Heart left ventricle (tissue), 16 donors: ENCODE measurements at regions not wholly inside any gene's neighbourhood (a gene's known extent, or its start where the extent isn't known, plus 50 kb on each side); places are given as distances from the start of the nearest gene placed in this dataset.

Source experiments
- ATAC-seq, 4 donors: fragments of 200-7000 bp; cut with Tn5 transposase; one replicate each; pipeline ENCODE4 v1.9.1; 2020 to 2022; ENCODE audit warnings: moderate library complexity in 4 of 4, mild to moderate bottlenecking in 3 of 4, moderate number of reproducible peaks in 1 of 4
- DNase-seq, 5 donors: peaks; one replicate each; pipeline ENCODE4 v3.0.0-alpha.2; 2020
- H3K27ac ChIP-seq, 12 donors: fragments of 200-600 bp; sonication (generic) in 4 of 12; one replicate each; pipeline versions ENCODE4 v1.5.0 to v1.8.0; 2016 to 2022; ENCODE audit warnings: mild to moderate bottlenecking in 2 of 12
- H3K27me3 ChIP-seq, 9 donors: fragments of 200-600 bp; sonication (generic) in 2 of 9; one replicate each; pipeline versions ENCODE4 v1.5.1 to v1.8.0; 2016 to 2022; ENCODE audit warnings: mild to moderate bottlenecking in 3 of 9
- H3K36me3 ChIP-seq, 9 donors: fragments of 200-600 bp; sonication (generic) in 2 of 9; one replicate each; pipeline versions ENCODE4 v1.5.0 to v1.8.0; 2018 to 2022; ENCODE audit warnings: mild to moderate bottlenecking in 2 of 9
- H3K4me1 ChIP-seq, 12 donors: fragments of 200-600 bp; sonication (generic) in 4 of 12; one replicate each; pipeline versions ENCODE4 v1.5.0 to v1.8.0; 2016 to 2022; ENCODE audit warnings: mild to moderate bottlenecking in 3 of 12
- H3K4me3 ChIP-seq, 12 donors: fragments of 200-600 bp; sonication (generic) in 4 of 12; one replicate each; pipeline versions ENCODE4 v1.5.0 to v1.8.0; 2017 to 2022; ENCODE audit warnings: mild to moderate bottlenecking in 9 of 12, moderate library complexity in 4 of 12
- H3K9me3 ChIP-seq, 12 donors: fragments of 200-600 bp; sonication (generic) in 4 of 12; one replicate each; pipeline versions ENCODE4 v1.5.0 to v1.8.0; 2016 to 2022; ENCODE audit warnings: mild to moderate bottlenecking in 1 of 12
- CTCF ChIP-seq, 12 donors: fragments of 200-600 bp; sonication (generic) in 4 of 12; IDR thresholded peaks; one replicate each; pipeline versions ENCODE4 v1.5.0 to v1.8.0; 2018 to 2022; ENCODE audit warnings: antibody characterized with exemption in 12 of 12, mild to moderate bottlenecking in 5 of 12
- POLR2A ChIP-seq, 2 donors: fragments of 450-650 bp; IDR thresholded peaks; one replicate each; pipeline ENCODE4 v1.6.1; 2017; ENCODE audit warnings: antibody characterized with exemption in 2 of 2, mild to moderate bottlenecking in 2 of 2, moderate library complexity in 2 of 2
- WGBS, 4 donors: extraction: QIAGEN DNeasy Blood & Tissue Kit in 2 of 4; methylation state at CpG; one replicate each; pipeline versions ENCODE4 v1.1.5 to v1.1.7; 2013 to 2018; 5-methylcytosine and 5-hydroxymethylcytosine counted together
- intact Hi-C, 10 donors: fragments of 100-400 bp; cut with DNase I; formaldehyde crosslinking; loops; one replicate each; pipeline versions ENCODE4 v1.11.1 to v1.14.2; 2022
- donor health status: ischemic (EF 13 %, LVEDD 7.1; RV severe dilation, severe dysfunction).
- donor health status: healthy with polysubstance abuse.
- donor health status: DM: no; HTN: yes; CAD: no.
- donor health status: DM: no; HTN: no; CAD: no.
- donor health status: ischemic (EF 25% LVEDD 6.9; RV normal size, moderate dysfunction).
- donor health status: ischemic (EF 25% LVEDD 5.7; RV mildly dilated, moderate dysfunction).
- donor health status: healthy.
- donor health status: DM: yes; HTN: yes; CAD: no.
- donor health status: ischemic (EF 35%, LVEDD 5.7; RV mildly dilated, moderate dysfunction).
- donor health status: nonischemic (EF 11% LVEDD 7.7; RV severe dilation, severe dysfunction).
- donor health status: DM: yes; HTN: yes; CAD: no.
- donor health status: PGD.
- donor health status: ischemic (EF 29% LVEDD 5.4; RV normal size, mild dysfunction).
- donor health status: nonischemic (EF 23%, LVEDD 6.1; RV moderate dilation, normal function).

GRCh38 chr12:24499151-24500146 lies 449.5 kb downstream of the BCAT1 start:
- peak overlapping the region in 11 of 12 donors; percentile 2 to 52 (median 33) for H3K27ac ChIP-seq
- intact Hi-C loops = no loop called here
- H3K9me3 ChIP-seq = peaks cover 0 to 4% (median 0%) of the 10 kb centered on the region in 12 donors
- TF ChIP-seq POLR2A (IDR thresholded peaks at IDR 0.05) (no peak), CTCF (IDR thresholded peaks at IDR 0.05) (no peak)
- DNase-seq = no peak
- no peaks in the 10 kb centered on the region for H3K27me3 ChIP-seq
- no peaks in the 10 kb centered on the region for H3K36me3 ChIP-seq
- H3K4me3 ChIP-seq = no peak overlapping the region
- WGBS, 4 donors = 75 to 80% (median 79%) methylated on average over 8 of the region's 8 CpGs
- H3K4me1 ChIP-seq = peaks cover 0 to 17% (median 1%) of the 10 kb centered on the region in 12 donors
- ATAC-seq = peak; percentile 37 to 85 (median 42)

GRCh38 chr12:24496755-24497154 lies 452.1 kb downstream of the BCAT1 start:
- no peak for DNase-seq
- H3K36me3 ChIP-seq = no peaks in the 10 kb centered on the region
- H3K4me3 ChIP-seq = no peak overlapping the region
- H3K4me1 ChIP-seq = peaks cover 0 to 17% (median 1%) of the 10 kb centered on the region in 12 donors
- 79 to 87% (median 81%) methylated on average over 1 of the region's 1 CpG for WGBS, 4 donors
- TF ChIP-seq POLR2A (IDR thresholded peaks at IDR 0.05) (no peak), CTCF (IDR thresholded peaks at IDR 0.05) (no peak)
- H3K9me3 ChIP-seq = no peaks in the 10 kb centered on the region
- ATAC-seq = no peak
- H3K27ac ChIP-seq = no peak overlapping the region
- no peaks in the 10 kb centered on the region for H3K27me3 ChIP-seq
- intact Hi-C loops = no loop called here

DNA sequence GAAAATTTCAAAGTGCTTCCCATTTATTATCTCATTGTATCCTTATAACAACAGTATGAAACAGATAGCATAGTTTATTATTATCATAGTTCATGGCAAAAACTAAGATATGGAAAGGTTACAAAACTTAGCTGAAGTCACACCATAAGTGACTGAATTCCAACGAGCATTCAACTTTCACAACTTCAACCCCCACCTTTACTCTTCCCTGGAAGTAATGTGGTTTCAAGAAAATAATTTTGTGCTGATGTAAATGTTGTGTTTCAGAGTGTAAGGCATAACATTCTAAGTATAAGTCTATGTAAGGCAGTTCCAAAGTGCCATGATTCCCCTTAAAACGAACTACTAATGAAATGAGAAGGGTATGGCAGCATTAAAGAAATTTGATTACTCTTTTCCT lies 454.5 kb downstream of the BCAT1 start:
- 75 to 84% (median 79%) methylated on average over 2 of the region's 2 CpGs for WGBS, 4 donors
- DNase-seq (no peak), ATAC-seq (no peak)
- H3K36me3 ChIP-seq = no peaks in the 10 kb centered on the region
- H3K9me3 ChIP-seq = no peaks in the 10 kb centered on the region
- no peak overlapping the region for H3K4me3 ChIP-seq
- H3K27ac ChIP-seq = no peak overlapping the region
- H3K4me1 ChIP-seq = peaks cover 0 to 20% (median 1%) of the 10 kb centered on the region in 12 donors
- no peaks in the 10 kb centered on the region for H3K27me3 ChIP-seq
- intact Hi-C loops = no loop called here
- TF ChIP-seq POLR2A (IDR thresholded peaks at IDR 0.05) = no peak
- TF ChIP-seq CTCF (IDR thresholded peaks at IDR 0.05) = no peak

GRCh38 chr12:24491968-24492367 lies 456.9 kb downstream of the BCAT1 start:
- Histone ChIP-seq H3K36me3 (no peaks in the 10 kb centered on the region), H3K27me3 (no peaks in the 10 kb centered on the region), H3K4me1 (peaks cover 0 to 10% (median 0%) of the 10 kb centered on the region in 12 donors), H3K9me3 (no peaks in the 10 kb centered on the region), H3K27ac (no peak overlapping the region), H3K4me3 (no peak overlapping the region)
- no peak for TF ChIP-seq POLR2A (IDR thresholded peaks at IDR 0.05)
- TF ChIP-seq CTCF (IDR thresholded peaks at IDR 0.05) = no peak
- no peak for DNase-seq
- WGBS, 4 donors = 64 to 85% (median 75%) methylated on average over 2 of the region's 2 CpGs
- intact Hi-C loops = no loop called here
- no peak for ATAC-seq
